IPS DF 4.7 (cell line): ENCODE measurements at regions not wholly inside any gene's neighbourhood (a gene's known extent, or its start where the extent isn't known, plus 50 kb on each side); places are given as distances from the start of the nearest gene placed in this dataset.
"Not testable (repeated sequence)": the region's sequence is repeated elsewhere in the genome, so short reads cannot be mapped to it uniquely, and the experiment has no call there.

ENCODE experiments used
- DNase-seq: peaks from one replicate; pipeline ENCODE4 v3.0.0-alpha.2; 2013; ENCODE audit warnings: low spot score; ENCODE audit errors: extremely low read depth

DNA sequence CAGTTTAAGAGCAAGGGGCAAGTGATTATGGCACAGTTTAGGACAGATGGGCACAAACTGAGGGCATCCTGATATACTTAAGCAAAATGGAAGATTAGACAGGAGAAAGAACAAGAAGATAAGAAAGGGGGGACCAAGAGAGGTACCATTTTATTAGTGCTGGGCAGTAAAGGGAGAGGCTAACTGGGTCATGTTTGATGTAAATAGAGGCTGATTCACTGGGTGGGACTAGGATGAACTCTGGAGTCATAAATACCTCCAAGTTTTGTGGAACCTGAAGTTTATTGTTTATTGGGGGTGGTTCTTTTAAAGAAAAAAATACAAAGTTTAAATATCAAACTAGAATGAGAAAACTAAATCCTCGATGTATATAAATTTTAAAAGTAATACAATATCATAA lies 1067.2 kb upstream of the GYPC start:
- DNase-seq: no peak

DNA sequence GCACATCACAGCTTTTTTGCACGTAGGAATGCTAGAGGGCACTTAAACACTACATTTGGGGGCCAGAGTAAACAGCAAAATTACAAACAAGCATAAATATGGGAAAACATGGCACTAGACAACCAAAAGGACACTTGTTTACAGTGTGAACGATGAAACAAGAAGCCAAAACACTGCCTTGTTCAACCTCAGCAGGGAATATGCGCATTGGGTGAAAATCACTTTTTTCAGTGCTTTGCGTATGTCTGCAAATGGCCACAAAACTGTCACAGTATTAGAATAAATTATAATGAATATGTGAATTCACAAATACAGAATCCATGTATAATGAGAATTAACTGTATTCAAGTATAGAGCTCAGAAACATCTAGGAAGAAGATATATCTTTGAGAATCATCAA lies 1064.0 kb upstream of the GYPC start:
- DNase-seq: no peak

DNA sequence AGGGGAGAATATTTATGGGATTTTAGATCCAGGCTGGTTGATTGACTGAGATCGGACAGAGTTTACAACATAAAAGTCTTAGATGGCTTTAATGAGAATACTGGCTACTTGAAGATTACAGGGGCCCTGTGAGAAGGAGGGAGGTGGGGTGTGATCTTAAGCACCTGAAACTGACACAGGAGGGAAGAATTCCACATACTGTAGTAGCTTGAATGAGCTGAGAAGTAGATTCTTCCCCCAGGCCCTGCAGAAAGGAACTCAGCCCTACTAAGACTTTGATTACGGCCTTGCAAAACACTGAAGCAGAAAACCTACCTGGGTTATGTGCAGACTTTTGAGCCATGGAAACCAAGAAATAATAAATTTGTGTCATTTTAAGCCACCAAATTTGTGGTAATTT lies 1062.9 kb upstream of the GYPC start:
- DNase-seq: no peak

DNA sequence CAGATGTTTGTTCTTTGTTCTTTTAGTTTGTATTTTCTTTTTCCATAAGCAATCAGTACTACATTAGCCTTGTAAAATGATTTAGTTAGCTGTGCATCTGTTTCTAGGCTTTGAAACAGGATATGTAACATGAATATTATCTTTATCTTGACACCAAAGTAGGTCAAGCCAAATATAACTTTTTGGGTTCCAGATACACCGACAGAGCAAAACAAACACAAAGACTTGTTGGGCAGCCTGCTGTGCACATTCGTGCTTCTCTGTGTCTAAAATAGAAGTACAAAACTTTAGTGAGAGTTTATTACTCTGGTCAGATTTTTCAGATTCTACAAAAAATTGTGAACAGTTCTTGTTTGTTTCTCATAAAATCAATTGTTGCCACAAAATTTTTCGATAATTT lies 1059.3 kb upstream of the GYPC start:
- no peak for DNase-seq

- DNase-seq: no peak
Observed at GRCh38 chr2:125615438-125615837, 1040.5 kb upstream of the GYPC start.

DNA sequence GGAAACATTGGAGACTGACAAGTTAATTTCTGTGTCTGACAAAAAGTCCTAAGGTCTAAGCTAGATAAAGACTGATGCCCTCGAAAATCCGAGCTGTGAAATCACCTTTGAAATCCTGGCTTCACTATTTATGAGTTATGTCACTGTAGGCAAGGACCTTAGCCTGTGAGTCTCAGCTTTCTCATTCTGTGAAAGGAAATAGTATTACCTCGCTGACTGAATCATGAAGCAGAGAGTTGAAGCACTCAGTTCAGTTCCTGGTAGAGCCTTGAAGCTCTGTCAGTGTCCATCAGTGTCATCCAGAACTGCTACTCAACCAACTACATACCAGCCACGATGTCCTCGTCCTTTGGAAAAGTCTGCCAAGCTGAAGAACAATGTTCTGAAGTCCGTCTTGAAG lies 1025.6 kb upstream of the GYPC start:
- DNase-seq: no peak

DNA sequence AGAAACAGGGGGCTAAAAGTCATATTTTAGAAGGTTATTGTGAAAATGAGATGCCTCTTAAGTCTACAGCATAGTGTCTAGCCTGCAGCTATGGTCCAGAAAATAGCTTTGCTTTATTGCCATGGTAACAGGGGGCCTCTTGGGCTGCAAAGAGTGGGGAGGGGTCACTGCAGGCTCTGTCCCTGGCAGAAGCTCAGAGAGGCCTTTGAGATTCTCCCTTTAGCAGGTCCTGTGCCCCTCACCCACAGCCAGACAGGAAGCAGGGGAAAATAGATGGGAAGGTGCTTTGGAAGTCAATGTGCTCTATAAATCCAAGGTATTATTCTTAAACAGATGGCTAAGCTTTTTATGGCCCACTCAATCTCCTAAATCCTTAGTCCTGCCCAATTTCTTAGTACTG lies 1021.3 kb upstream of the GYPC start:
- no peak for DNase-seq

DNA sequence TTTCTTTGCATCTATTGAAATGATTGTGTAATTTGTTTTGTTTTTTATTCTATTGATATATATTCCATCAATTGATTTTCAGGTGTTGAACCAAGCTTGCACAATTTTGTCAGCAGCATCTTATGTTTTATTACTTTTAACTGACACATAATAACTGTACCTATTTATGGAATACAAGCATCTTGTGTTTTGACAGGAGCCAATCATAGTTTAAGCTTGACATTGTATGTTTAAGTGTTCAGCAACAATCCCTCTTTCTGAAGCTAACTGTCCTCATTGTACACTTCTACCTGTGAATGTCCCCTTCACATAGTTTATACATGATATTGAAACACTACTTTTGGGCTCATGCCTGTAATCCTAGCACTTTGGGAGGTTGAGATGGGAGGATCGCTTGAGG lies 1017.6 kb upstream of the GYPC start:
- no peak for DNase-seq

DNA sequence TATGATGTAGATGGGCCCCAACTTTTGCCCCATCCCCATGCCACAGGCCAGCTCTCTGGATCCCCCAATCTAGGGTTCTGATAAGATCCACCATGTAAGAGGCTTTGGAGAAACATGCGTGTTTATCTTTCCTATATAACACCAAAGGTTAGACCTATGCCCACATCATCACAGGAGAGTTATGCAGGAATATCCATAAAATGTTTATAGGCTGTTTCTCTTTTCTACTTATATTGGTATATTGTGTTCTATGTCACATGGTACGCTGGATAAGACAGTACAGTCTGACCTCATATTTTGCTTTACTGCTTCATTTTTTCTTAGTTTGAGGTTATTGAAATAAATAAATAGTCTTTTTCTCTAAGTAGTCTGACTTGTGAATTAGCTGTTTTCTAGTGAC lies 1013.9 kb upstream of the GYPC start:
- no peak for DNase-seq

GRCh38 chr2:125643128-125643527 lies 1012.8 kb upstream of the GYPC start:
- no peak for DNase-seq

DNA sequence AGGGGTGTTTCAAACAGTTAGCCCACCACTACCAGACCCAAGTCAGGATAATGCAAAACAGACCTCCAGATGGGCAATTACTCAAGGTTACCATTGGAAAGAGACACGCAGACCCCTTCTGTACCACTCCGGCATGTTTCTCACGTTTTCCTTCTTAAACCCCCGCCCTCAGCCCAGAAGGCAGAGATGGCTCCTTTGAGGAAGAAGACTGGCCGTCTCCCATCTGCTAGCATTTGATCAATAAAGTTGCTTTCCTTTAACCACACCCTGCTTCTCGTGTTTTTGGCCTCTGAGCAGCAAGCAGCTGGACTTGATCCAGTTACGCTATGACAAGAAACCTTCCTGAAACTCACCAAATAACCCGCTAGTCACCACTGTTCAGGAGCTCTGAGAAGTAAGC lies 1012.4 kb upstream of the GYPC start:
- no peak for DNase-seq

- no peak for DNase-seq
Observed at GRCh38 chr2:125644257-125644656, 1011.7 kb upstream of the GYPC start.

DNA sequence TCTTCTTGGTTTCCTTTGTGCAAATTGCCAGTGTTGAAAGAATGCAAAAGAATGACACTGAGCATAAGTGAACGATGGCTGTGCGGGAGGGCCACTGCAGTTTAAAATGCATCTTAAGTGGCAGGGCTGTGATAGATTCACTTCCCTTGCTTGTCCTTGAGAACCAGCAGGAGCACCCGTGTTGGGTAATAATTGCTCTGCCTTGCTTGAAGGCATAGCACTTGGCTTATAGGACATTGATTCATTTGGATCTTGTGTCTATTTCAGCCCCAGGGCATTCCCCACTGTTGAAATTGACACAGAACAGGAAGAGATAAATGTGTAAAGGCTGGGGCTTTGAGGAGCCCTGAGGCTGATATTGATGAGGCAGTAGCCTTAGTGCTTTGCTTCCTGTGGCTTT lies 1003.7 kb upstream of the GYPC start:
- no peak for DNase-seq

DNA sequence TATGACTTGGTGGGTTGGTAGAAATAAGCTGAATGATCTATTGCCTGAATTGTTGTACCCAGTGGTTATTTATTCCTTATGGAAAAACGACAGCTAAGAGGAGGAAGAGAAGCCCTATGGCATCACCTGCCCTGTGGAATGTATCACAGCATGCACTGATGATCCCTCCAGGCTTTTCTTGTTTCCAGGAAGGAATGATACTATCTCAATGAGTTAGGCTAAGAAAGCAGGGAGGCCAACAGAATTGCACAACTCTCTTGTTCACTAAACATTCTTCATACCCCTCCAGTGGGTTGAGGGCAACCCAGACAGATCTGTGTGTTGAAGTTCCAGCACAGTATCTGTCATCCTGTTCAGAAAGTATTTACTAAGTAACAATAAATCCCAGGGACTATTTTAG lies 1001.7 kb upstream of the GYPC start:
- no peak for DNase-seq

DNA sequence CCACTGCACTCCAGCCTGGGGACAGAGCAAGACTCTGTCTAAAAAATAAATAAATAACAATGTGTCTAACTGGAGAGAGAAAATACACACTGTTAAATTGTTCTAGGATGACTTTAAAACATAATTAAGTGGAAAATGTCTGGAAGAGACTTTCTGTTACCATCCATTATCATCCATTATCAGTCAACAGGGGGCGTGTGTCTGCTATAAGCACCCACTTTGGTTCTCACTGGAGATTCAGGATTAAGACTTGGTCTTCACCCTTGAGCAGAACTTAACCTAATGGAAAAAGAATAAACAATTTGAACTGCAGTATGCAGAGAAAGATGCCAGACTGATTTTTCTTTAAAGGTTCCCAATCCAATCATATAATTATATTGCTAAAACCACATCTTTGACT lies 999.8 kb upstream of the GYPC start:
- no peak for DNase-seq

GRCh38 chr2:125658583-125658982 lies 997.4 kb upstream of the GYPC start:
- no peak for DNase-seq

GRCh38 chr2:125660369-125660768 lies 995.6 kb upstream of the GYPC start:
- not testable (repeated sequence) for DNase-seq

- DNase-seq: no peak
Observed at GRCh38 chr2:125667630-125668029, 988.3 kb upstream of the GYPC start.

GRCh38 chr2:125679903-125680302 lies 976.1 kb upstream of the GYPC start:
- DNase-seq: no peak

DNA sequence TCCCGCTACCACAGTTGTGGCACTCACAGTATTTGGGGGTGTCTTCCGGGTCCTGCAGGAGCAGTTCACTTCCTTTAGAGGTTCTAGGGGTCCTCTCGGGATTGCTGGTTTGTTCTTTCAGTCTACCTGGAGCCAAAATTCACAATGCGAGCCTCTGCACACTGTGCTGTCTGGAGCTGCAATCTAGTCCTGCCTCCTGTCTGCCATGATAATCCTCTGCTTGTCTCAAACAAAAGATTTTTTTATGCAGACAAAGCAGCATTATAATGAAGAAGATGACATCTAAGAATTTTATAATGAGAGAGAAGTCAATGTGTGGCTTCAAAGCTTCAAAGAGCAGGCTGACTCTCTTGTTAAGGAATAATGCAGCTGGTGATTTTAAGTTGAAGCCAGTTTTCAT lies 975.1 kb upstream of the GYPC start:
- no peak for DNase-seq

GRCh38 chr2:125681576-125681975 lies 974.4 kb upstream of the GYPC start:
- DNase-seq: no peak

DNA sequence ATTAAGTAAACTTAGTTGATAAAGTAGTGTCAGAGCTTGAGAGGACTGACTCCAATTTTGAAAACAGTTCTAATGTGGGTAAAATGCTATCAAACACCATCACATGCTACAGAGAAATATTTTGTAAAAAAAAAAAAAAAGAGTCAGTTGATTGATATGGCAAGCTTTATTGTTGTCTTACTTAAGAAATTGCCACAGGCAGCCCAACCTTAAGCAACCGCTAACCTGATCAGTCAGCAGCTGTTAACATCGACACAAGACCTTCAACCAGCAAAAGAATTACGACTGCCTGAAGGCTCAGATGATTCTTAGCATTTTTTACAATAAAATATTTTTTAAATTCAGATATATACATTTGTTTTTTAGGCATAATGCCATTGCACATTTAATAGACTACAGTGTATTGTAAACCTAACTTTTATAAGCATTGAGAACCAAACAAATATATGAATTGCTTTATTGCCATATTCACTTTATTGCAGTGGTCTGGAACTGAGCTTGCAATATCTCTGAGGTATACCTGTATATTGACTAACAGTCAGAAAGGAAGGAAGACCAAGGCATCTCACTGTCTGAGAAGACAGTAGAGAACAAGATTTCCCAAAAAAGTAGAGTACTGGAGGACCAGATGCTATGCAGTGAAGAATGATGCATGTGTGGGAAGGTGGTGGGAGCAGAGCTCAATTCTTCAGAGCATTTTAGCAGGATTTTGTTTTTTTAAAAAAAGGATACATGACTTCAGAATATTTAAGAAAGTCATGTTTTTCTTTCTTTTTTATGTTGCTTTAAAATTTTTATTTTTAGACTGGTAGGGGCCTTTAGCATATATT lies 973.8 kb upstream of the GYPC start:
- DNase-seq: no peak

- no peak for DNase-seq
Observed at GRCh38 chr2:125684256-125684655, 971.7 kb upstream of the GYPC start.

- no peak for DNase-seq
Observed at GRCh38 chr2:125684932-125685331, 971.0 kb upstream of the GYPC start.
